Kidney (tissue), 13 donors: ENCODE measurements at regions not wholly inside any gene's neighbourhood (a gene's known extent, or its start where the extent isn't known, plus 50 kb on each side); places are given as distances from the start of the nearest gene placed in this dataset.

Experiments
- DNase-seq, 5 donors: peaks; one replicate each; pipeline ENCODE4 v3.0.0-alpha.2; 2013 to 2020
- FAIRE-seq: peaks from 2 replicates; lab custom pipeline; 2012; peaks lifted over from hg19 to GRCh38; lab: Jason Lieb, UNC
- H3K27ac ChIP-seq, 2 donors: one replicate each; pipeline ENCODE4 v1.7.0; 2013; ENCODE audit warnings: low read depth in 2 of 2, low read length in 2 of 2, inconsistent platforms in 1 of 2
- H3K27me3 ChIP-seq: one replicate; pipeline ENCODE4 v1.7.1; 2013; ENCODE audit warnings: low read length, inconsistent platforms; ENCODE audit not compliant: control insufficient read depth, insufficient read depth
- H3K36me3 ChIP-seq, 3 donors: one replicate each; pipeline versions ENCODE4 v1.7.0 to v1.7.1; 2013; ENCODE audit warnings: low read length in 3 of 3, control low read depth in 1 of 3, inconsistent platforms in 1 of 3; ENCODE audit not compliant: insufficient read depth in 3 of 3, control insufficient read depth in 2 of 3
- H3K4me1 ChIP-seq, 3 donors: one replicate each; pipeline versions ENCODE4 v1.7.0 to v1.7.1; 2013; ENCODE audit warnings: low read length in 3 of 3, inconsistent platforms in 1 of 3, low read depth in 1 of 3; ENCODE audit not compliant: control insufficient read depth in 2 of 3, insufficient read depth in 2 of 3
- H3K4me3 ChIP-seq, 3 donors: one replicate each; pipeline versions ENCODE4 v1.7.0 to v1.8.1; 2013; ENCODE audit warnings: low read length in 3 of 3, control low read depth in 1 of 3, inconsistent platforms in 1 of 3
- H3K9ac ChIP-seq, 3 donors: one replicate each; pipeline versions ENCODE4 v1.7.0 to v1.7.1; 2013; ENCODE audit warnings: low read length in 3 of 3, control low read depth in 1 of 3, inconsistent platforms in 1 of 3
- H3K9me3 ChIP-seq, 3 donors: one replicate each; pipeline versions ENCODE4 v1.7.0 to v1.7.1; 2013; ENCODE audit warnings: low read length in 3 of 3, control low read depth in 1 of 3, inconsistent platforms in 1 of 3; ENCODE audit not compliant: control insufficient read depth in 2 of 3, insufficient read depth in 1 of 3
- CTCF ChIP-seq: IDR thresholded peaks from 3 replicates; pipeline ENCODE4 v1.5.1; 2012; ENCODE audit warnings: mild to moderate bottlenecking, moderate library complexity, borderline replicate concordance; ENCODE audit not compliant: insufficient read depth; ENCODE audit errors: extremely low read depth
- intact Hi-C: fragments of 100-400 bp; cut with DNase I; formaldehyde crosslinking; loops from one replicate; pipeline ENCODE4 v1.11.1; 2022
- donor health status: control.
- donor health status: control.
- donor health status: control.
- donor health status: control.
- donor health status: control.
- donor health status: DM: yes; HTN: yes; CAD: no.
- donor health status: Normal renal cell carcinoma (clear cell type).

GRCh38 chr3:193791041-193792032, 198.3 kb downstream of the OPA1 start:
- intact Hi-C loops = no loop called here
- Histone ChIP-seq H3K9ac (no peak overlapping the region), H3K27me3 (no peaks in the 10 kb centered on the region), H3K9me3 (no peaks in the 10 kb centered on the region), H3K27ac (peak overlapping the region; percentile 2 to 26), H3K4me3 (no peak overlapping the region), H3K36me3 (no peaks in the 10 kb centered on the region), H3K4me1 (peaks cover 0 to 3% (median 0%) of the 10 kb centered on the region in 3 donors)
- DNase-seq (peak in 3 of 5 donors; percentile 53 to 83 (median 77)), FAIRE-seq (no peak)
- no peak for TF ChIP-seq CTCF

- TF ChIP-seq CTCF = no peak
- no peak overlapping the region for H3K4me3 ChIP-seq
- no peaks in the 10 kb centered on the region for H3K27me3 ChIP-seq
- H3K4me1 ChIP-seq = peaks cover 0 to 3% (median 0%) of the 10 kb centered on the region in 3 donors
- FAIRE-seq (no peak), DNase-seq (no peak)
- intact Hi-C loops = no loop called here
- H3K9me3 ChIP-seq = no peaks in the 10 kb centered on the region
- no peak overlapping the region for H3K27ac ChIP-seq
- no peaks in the 10 kb centered on the region for H3K36me3 ChIP-seq
- H3K9ac ChIP-seq = no peak overlapping the region
These were observed 200.1 kb downstream of the OPA1 start for GRCh38 chr3:193793123-193793522.

GRCh38 chr3:193794002-193794881, 201.2 kb downstream of the OPA1 start:
- FAIRE-seq = no peak
- Histone ChIP-seq H3K27me3 (no peaks in the 10 kb centered on the region), H3K9me3 (no peaks in the 10 kb centered on the region), H3K4me3 (no peak overlapping the region), H3K27ac (no peak overlapping the region), H3K4me1 (no peaks in the 10 kb centered on the region), H3K36me3 (no peaks in the 10 kb centered on the region), H3K9ac (no peak overlapping the region)
- intact Hi-C loops = no loop called here
- peak in 2 of 5 donors; percentile 27 to 63 for DNase-seq
- TF ChIP-seq CTCF = no peak
